GM12878 (cell line): ENCODE measurements at regions not wholly inside any gene's neighbourhood (a gene's known extent, or its start where the extent isn't known, plus 50 kb on each side); places are given as distances from the start of the nearest gene placed in this dataset.

Experiments
- ATAC-seq: fragments of 200-7000 bp; cut with Tn5 transposase; 3 replicates; pipeline ENCODE4 v1.9.1; 2020; ENCODE audit warnings: mild to moderate bottlenecking, moderate library complexity
- BruUV-seq: library from RNA; stranded (reverse); fragments of 400-500 nt; replicated peaks from 2 replicates; lab custom pipeline; 2021; lab: Mats Ljungman, UMichigan
- CTCF ChIA-PET: fragments of 300-600 bp; sonication (Branson Sonifier 250); formaldehyde crosslinking; extraction: SDS; loops from one replicate; lab custom pipeline; 2021; ENCODE audit warnings: inconsistent platforms; lab: Yijun Ruan, JAX
- POLR2A ChIA-PET: fragments of 350-600 bp; formaldehyde crosslinking; extraction: SDS; loops from one replicate; lab custom pipeline; 2021; ENCODE audit warnings: inconsistent platforms; lab: Charles Lee
- RAD21 ChIA-PET: fragments of 300-600 bp; sonication (Branson Sonifier 250); formaldehyde crosslinking; loops from one replicate; lab custom pipeline; 2023; ENCODE audit warnings: antibody characterized with exemption; ENCODE audit not compliant: unreplicated experiment; lab: Charles Lee
- SMC1A ChIA-PET: fragments of 300-600 bp; sonication (Branson Sonifier 250); formaldehyde crosslinking; loops from one replicate; lab custom pipeline; 2023; ENCODE audit not compliant: unreplicated experiment, uncharacterized antibody; lab: Charles Lee
- DNase-seq: peaks from one replicate; pipeline ENCODE4 v3.0.0-alpha.2; 2011; ENCODE audit warnings: low read depth, low spot score
- FAIRE-seq: peaks from 3 replicates; lab custom pipeline; 2011; peaks lifted over from hg19 to GRCh38; lab: Jason Lieb, UNC
- H2AFZ ChIP-seq: 2 replicates; pipeline ENCODE4 v1.6.0; 2011; ENCODE audit warnings: low read depth, low read length, control low read depth; ENCODE audit not compliant: control insufficient read depth
- H3K27ac ChIP-seq: 2 replicates; pipeline ENCODE4 v1.5.1; 2011; ENCODE audit warnings: control low read depth; ENCODE audit not compliant: control insufficient read depth, insufficient read depth
- H3K27me3 ChIP-seq, 2 experiments: replicated peaks in 1 of 2; 2 replicates each; pipeline versions ENCODE4 v1.6.0 to v1.6.1; 2011; ENCODE audit warnings: low read length in 1 of 2; ENCODE audit not compliant: control insufficient read depth in 2 of 2, insufficient read depth in 2 of 2
- H3K36me3 ChIP-seq, 2 experiments: 2 replicates each; pipeline ENCODE4 v1.5.1; 2011; ENCODE audit warnings: low read length in 1 of 2; ENCODE audit not compliant: control insufficient read depth in 2 of 2, insufficient read depth in 2 of 2
- H3K4me1 ChIP-seq: 2 replicates; pipeline ENCODE4 v1.6.1; 2011; ENCODE audit warnings: mild to moderate bottlenecking, low read length, moderate library complexity, mixed read lengths; ENCODE audit not compliant: control insufficient read depth, insufficient read depth
- H3K4me2 ChIP-seq: 2 replicates; pipeline ENCODE4 v1.6.0; 2011; ENCODE audit warnings: control low read depth; ENCODE audit not compliant: control insufficient read depth, insufficient read depth
- H3K4me3 ChIP-seq: fragments of 200-600 bp; sonication (generic); 2 replicates; pipeline ENCODE4 v1.5.1; 2016
- H3K79me2 ChIP-seq: 2 replicates; pipeline ENCODE4 v1.6.0; 2011; ENCODE audit warnings: low read length; ENCODE audit not compliant: control insufficient read depth, insufficient read depth
- H3K9ac ChIP-seq: 2 replicates; pipeline ENCODE4 v1.8.0; 2011; ENCODE audit warnings: low read length, control low read depth, mixed read lengths; ENCODE audit not compliant: control insufficient read depth, insufficient read depth
- H3K9me3 ChIP-seq: replicated peaks from 3 replicates; pipeline ENCODE4 v1.5.1; 2011; ENCODE audit warnings: mild to moderate bottlenecking, low read length; ENCODE audit not compliant: control insufficient read depth, insufficient read depth
- H4K20me1 ChIP-seq: 2 replicates; pipeline ENCODE4 v1.6.0; 2011; ENCODE audit not compliant: control insufficient read depth, insufficient read depth
- BHLHE40 ChIP-seq, 2 experiments: fragments of 450-650 bp in 1 of 2; IDR thresholded peaks; 2 replicates each; pipeline ENCODE4 v1.6.1; 2011 to 2017; ENCODE audit warnings: low read depth in 2 of 2, borderline replicate concordance in 1 of 2, improper control_type of control experiment in 1 of 2, low read length in 1 of 2, mild to moderate bottlenecking in 1 of 2
- CBFB ChIP-seq: IDR thresholded peaks from 2 replicates; pipeline ENCODE4 v1.6.1; 2016; ENCODE audit warnings: antibody characterized with exemption, low read depth
- CHD4 ChIP-seq: fragments of 200-600 bp; sonication (generic); IDR thresholded peaks from 2 replicates; pipeline ENCODE4 v1.6.1; 2016; ENCODE audit warnings: mild to moderate bottlenecking
- DPF2 ChIP-seq: fragments of 450-650 bp; IDR thresholded peaks from 2 replicates; pipeline ENCODE4 v1.6.1; 2017; ENCODE audit warnings: mild to moderate bottlenecking
- EGR1 ChIP-seq, 2 experiments: IDR thresholded peaks; 1 replicate in 1 of 2; 2 replicates in 1 of 2; pipeline ENCODE4 v1.6.1; 2011 to 2012; ENCODE audit warnings: low read depth in 2 of 2, low read length in 2 of 2, borderline replicate concordance in 1 of 2, mild to moderate bottlenecking in 1 of 2, moderate library complexity in 1 of 2
- HSF1 ChIP-seq: fragments of 150-350 bp; IDR thresholded peaks from 2 replicates; pipeline ENCODE4 v1.6.1; 2014; ENCODE audit warnings: mild to moderate bottlenecking, low read depth, low read length
- JUNB ChIP-seq: IDR thresholded peaks from 2 replicates; pipeline ENCODE4 v1.6.1; 2016; ENCODE audit warnings: antibody characterized with exemption, mild to moderate bottlenecking
- KDM1A ChIP-seq: fragments of 200-600 bp; sonication (generic); IDR thresholded peaks from 2 replicates; pipeline ENCODE4 v1.6.1; 2016; ENCODE audit warnings: borderline replicate concordance
- POLR2A ChIP-seq: IDR thresholded peaks from 2 replicates; pipeline ENCODE4 v1.6.1; 2011; ENCODE audit warnings: low read depth, mild to moderate bottlenecking, low read length
- RAD21 ChIP-seq: IDR thresholded peaks from 2 replicates; pipeline ENCODE4 v1.6.1; 2011; ENCODE audit warnings: mild to moderate bottlenecking, low read depth, low read length, moderate library complexity; ENCODE audit not compliant: insufficient read depth
- RELB ChIP-seq: fragments of 450-650 bp; IDR thresholded peaks from 2 replicates; pipeline ENCODE4 v1.6.1; 2017; ENCODE audit warnings: low read depth, mild to moderate bottlenecking, moderate library complexity
- SPI1 ChIP-seq: IDR thresholded peaks from 2 replicates; pipeline ENCODE4 v1.6.1; 2011; ENCODE audit warnings: low read depth, mild to moderate bottlenecking, low read length, moderate library complexity, borderline replicate concordance; ENCODE audit not compliant: insufficient read depth
- SUPT20H ChIP-seq: IDR thresholded peaks from 2 replicates; pipeline ENCODE4 v1.6.1; 2011; ENCODE audit warnings: low read depth, mild to moderate bottlenecking, low read length, moderate library complexity, borderline replicate concordance; ENCODE audit not compliant: control insufficient read depth
- ZZZ3 ChIP-seq: IDR thresholded peaks from 2 replicates; pipeline ENCODE4 v1.6.1; 2011; ENCODE audit warnings: low read depth; ENCODE audit not compliant: control insufficient read depth, insufficient read length
- WGBS: methylation state at CpG from one replicate; pipeline ENCODE4 v1.1.6; 2016; ENCODE audit warnings: low lambda C conversion rate; ENCODE audit not compliant: insufficient replicate concordance, insufficient coverage; ENCODE audit errors: missing lambda C conversion rate; 5-methylcytosine and 5-hydroxymethylcytosine counted together
- in situ Hi-C: fragments of 300-500 bp; cut with MboI; formaldehyde crosslinking; loops from 9 replicates; pipeline ENCODE4 v1.14.3; 2018; ENCODE audit warnings: mixed read lengths
- intact Hi-C: fragments of 100-400 bp; cut with micrococcal nuclease; formaldehyde crosslinking; loops from one replicate; pipeline ENCODE4 v1.14.2; 2022; ENCODE audit not compliant: unreplicated experiment
- TF ChIP-seq, protein P1 (sequence below): fragments of 450-650 bp; IDR thresholded peaks from 2 replicates; pipeline ENCODE4 v1.6.1; 2016; ENCODE audit warnings: mild to moderate bottlenecking
- TF ChIP-seq, protein P2 (sequence below): IDR thresholded peaks from 2 replicates; pipeline ENCODE4 v1.6.1; 2012; ENCODE audit warnings: low read depth, low read length, improper control_type of control experiment

DNA sequence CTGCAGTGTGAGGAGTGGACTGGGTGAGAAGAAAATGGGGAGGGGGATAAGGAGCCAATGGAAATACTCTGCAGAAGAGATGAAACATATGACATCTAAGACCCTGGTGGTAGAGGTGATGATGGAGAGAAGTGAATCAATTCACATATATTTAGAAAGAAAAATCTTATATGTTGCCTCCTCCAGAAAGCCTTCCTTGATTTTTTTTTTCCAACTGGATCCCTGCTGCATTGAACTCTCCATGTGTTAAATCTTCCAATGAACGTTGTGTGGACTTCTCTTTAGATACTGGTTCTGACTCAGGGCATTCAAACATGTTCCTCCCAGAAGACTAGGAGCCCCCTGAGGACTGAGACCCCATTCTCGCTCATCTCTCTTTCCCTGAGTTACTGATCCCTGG, 348.3 kb downstream of the TSHZ3 start:
- H3K4me1 ChIP-seq: no peaks in the 10 kb centered on the region
- H3K36me3 ChIP-seq: no peaks in the 10 kb centered on the region
- no peaks in the 10 kb centered on the region for H3K79me2 ChIP-seq
- H4K20me1 ChIP-seq: no peaks in the 10 kb centered on the region
- in situ Hi-C loops (no loop called here), intact Hi-C loops (no loop called here)
- ChIA-PET POLR2A (no interaction called here), SMC1A (no interaction called here), CTCF (no interaction called here), RAD21 (no interaction called here)
- FAIRE-seq (no peak), DNase-seq (no peak), ATAC-seq (no peak)
- H3K27ac ChIP-seq: no peak overlapping the region
- H2AFZ ChIP-seq: no peak overlapping the region
- no peak overlapping the region for H3K4me3 ChIP-seq
- 0% methylated on average over 2 of the region's 2 CpGs for WGBS
- BruUV-seq: no TSS peak
- TF ChIP-seq, protein P1, sequence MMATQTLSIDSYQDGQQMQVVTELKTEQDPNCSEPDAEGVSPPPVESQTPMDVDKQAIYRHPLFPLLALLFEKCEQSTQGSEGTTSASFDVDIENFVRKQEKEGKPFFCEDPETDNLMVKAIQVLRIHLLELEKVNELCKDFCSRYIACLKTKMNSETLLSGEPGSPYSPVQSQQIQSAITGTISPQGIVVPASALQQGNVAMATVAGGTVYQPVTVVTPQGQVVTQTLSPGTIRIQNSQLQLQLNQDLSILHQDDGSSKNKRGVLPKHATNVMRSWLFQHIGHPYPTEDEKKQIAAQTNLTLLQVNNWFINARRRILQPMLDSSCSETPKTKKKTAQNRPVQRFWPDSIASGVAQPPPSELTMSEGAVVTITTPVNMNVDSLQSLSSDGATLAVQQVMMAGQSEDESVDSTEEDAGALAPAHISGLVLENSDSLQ: no peak
- TF ChIP-seq ZZZ3 (no peak), BHLHE40 (IDR thresholded peaks at IDR 0.05; ENCODE audit: borderline replicate concordance in 1 of 2, low read depth in 2 of 2, low read length in 1 of 2) (no peak), EGR1 (IDR thresholded peaks at IDR 0.05; ENCODE audit: borderline replicate concordance in 1 of 2, low read depth in 2 of 2, low read length in 2 of 2) (no peak), CBFB (no peak), POLR2A (no peak), JUNB (no peak), RAD21 (no peak), HSF1 (no peak), RELB (no peak), CHD4 (no peak), SUPT20H (no peak), KDM1A (no peak), SPI1 (no peak), DPF2 (no peak)
- TF ChIP-seq, protein P2, sequence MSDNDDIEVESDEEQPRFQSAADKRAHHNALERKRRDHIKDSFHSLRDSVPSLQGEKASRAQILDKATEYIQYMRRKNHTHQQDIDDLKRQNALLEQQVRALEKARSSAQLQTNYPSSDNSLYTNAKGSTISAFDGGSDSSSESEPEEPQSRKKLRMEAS: no peak
- H3K9me3 ChIP-seq: no peaks in the 10 kb centered on the region
- H3K27me3 ChIP-seq: no peaks in the 10 kb centered on the region
- H3K4me2 ChIP-seq: no peak overlapping the region
- H3K9ac ChIP-seq: no peak overlapping the region
